Heart right ventricle (tissue), 16 donors: ENCODE measurements at regions not wholly inside any gene's neighbourhood (a gene's known extent, or its start where the extent isn't known, plus 50 kb on each side); places are given as distances from the start of the nearest gene placed in this dataset.

ENCODE experiments used
- ATAC-seq, 8 donors: fragments of 200-7000 bp; cut with Tn5 transposase; one replicate each; pipeline ENCODE4 v1.9.1; 2020; ENCODE audit warnings: mild to moderate bottlenecking in 8 of 8, moderate library complexity in 8 of 8, moderate number of reproducible peaks in 1 of 8
- DNase-seq, 2 donors: peaks; one replicate each; pipeline ENCODE4 v3.0.0-alpha.2; 2020
- H3K27ac ChIP-seq, 10 donors: fragments of 200-600 bp; sonication (generic) in 2 of 10; one replicate each; pipeline versions ENCODE4 v1.5.0 to v1.8.0; 2020 to 2022; ENCODE audit warnings: mild to moderate bottlenecking in 3 of 10
- H3K27me3 ChIP-seq, 7 donors: fragments of 200-600 bp; one replicate each; pipeline ENCODE4 v1.8.0; 2021 to 2022; ENCODE audit warnings: mild to moderate bottlenecking in 2 of 7
- H3K36me3 ChIP-seq, 9 donors: fragments of 200-600 bp; sonication (generic) in 1 of 9; one replicate each; pipeline versions ENCODE4 v1.5.0 to v1.8.0; 2020 to 2022; ENCODE audit warnings: mild to moderate bottlenecking in 2 of 9
- H3K4me1 ChIP-seq, 9 donors: fragments of 200-600 bp; sonication (generic) in 1 of 9; one replicate each; pipeline versions ENCODE4 v1.5.0 to v1.8.0; 2020 to 2022; ENCODE audit warnings: mild to moderate bottlenecking in 4 of 9
- H3K4me3 ChIP-seq, 10 donors: fragments of 200-600 bp; sonication (generic) in 2 of 10; one replicate each; pipeline versions ENCODE4 v1.5.0 to v1.8.0; 2020 to 2022; ENCODE audit warnings: mild to moderate bottlenecking in 7 of 10, moderate library complexity in 2 of 10
- H3K9me3 ChIP-seq, 11 donors: fragments of 200-600 bp in 10 of 11; sonication (generic) in 2 of 11; one replicate each; pipeline versions ENCODE4 v1.5.0 to v1.8.0; 2013 to 2022; ENCODE audit warnings: mild to moderate bottlenecking in 2 of 11, control low read depth in 1 of 11, moderate library complexity in 1 of 11
- WGBS, 2 donors: extraction: QIAGEN DNeasy Blood & Tissue Kit; methylation state at CpG; one replicate each; pipeline ENCODE4 v1.1.7; 2013; ENCODE audit warnings: inconsistent platforms in 1 of 2; 5-methylcytosine and 5-hydroxymethylcytosine counted together
- intact Hi-C, 10 donors: fragments of 100-400 bp; cut with DNase I; formaldehyde crosslinking; loops; one replicate each; pipeline versions ENCODE4 v1.11.1 to v1.14.2; 2022
- TF ChIP-seq, protein P1 (sequence below), 9 donors: fragments of 200-600 bp; sonication (generic) in 2 of 9; IDR thresholded peaks; one replicate each; pipeline versions ENCODE4 v1.5.0 to v1.8.0; 2021 to 2022; ENCODE audit warnings: antibody characterized with exemption in 9 of 9, mild to moderate bottlenecking in 5 of 9, moderate library complexity in 1 of 9
- donor health status: Arrhythmogenic right ventricular cardiomyopathy.
- donor health status: ischemic (EF 13 %, LVEDD 7.1; RV severe dilation, severe dysfunction).
- donor health status: healthy with polysubstance abuse.
- donor health status: DM: no; HTN: yes; CAD: no.
- donor health status: DM: no; HTN: no; CAD: no.
- donor health status: ischemic (EF 25% LVEDD 6.9; RV normal size, moderate dysfunction).
- donor health status: ischemic (EF 25% LVEDD 5.7; RV mildly dilated, moderate dysfunction).
- donor health status: healthy.
- donor health status: DM: yes; HTN: yes; CAD: no.
- donor health status: Ischemic cardiomyopathy.
- donor health status: ischemic (EF 35%, LVEDD 5.7; RV mildly dilated, moderate dysfunction).
- donor health status: nonischemic (EF 11% LVEDD 7.7; RV severe dilation, severe dysfunction).
- donor health status: DM: yes; HTN: yes; CAD: no.
- donor health status: PGD.
- donor health status: ischemic (EF 29% LVEDD 5.4; RV normal size, mild dysfunction).
- donor health status: nonischemic (EF 23%, LVEDD 6.1; RV moderate dilation, normal function).

DNA sequence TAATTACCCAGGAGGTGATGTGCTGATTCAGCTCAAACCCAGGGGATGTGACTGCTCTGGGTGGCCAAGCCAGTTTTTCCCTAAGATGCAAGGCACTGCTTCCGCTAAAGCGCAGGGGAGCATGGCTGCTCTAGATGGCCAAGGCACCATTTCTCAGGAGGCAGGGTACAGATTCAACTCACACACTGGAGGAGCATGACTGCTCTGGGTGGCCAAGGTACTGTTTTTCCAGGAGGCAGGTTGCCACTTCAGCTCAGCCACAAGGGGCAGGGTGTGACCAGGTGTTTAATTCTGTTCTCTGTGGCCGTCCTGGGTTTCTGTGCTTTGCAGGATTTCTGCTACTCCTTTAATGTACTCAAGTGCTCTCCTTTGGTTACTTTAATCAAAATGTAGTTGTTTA lies 659.3 kb upstream of the ARRDC4 start:
- intact Hi-C loops: no loop called here
- H3K4me3 ChIP-seq: no peak overlapping the region
- no peaks in the 10 kb centered on the region for H3K36me3 ChIP-seq
- H3K27ac ChIP-seq: no peak overlapping the region
- ATAC-seq: no peak
- no peaks in the 10 kb centered on the region for H3K27me3 ChIP-seq
- no peaks in the 10 kb centered on the region for H3K4me1 ChIP-seq
- TF ChIP-seq, protein P1, sequence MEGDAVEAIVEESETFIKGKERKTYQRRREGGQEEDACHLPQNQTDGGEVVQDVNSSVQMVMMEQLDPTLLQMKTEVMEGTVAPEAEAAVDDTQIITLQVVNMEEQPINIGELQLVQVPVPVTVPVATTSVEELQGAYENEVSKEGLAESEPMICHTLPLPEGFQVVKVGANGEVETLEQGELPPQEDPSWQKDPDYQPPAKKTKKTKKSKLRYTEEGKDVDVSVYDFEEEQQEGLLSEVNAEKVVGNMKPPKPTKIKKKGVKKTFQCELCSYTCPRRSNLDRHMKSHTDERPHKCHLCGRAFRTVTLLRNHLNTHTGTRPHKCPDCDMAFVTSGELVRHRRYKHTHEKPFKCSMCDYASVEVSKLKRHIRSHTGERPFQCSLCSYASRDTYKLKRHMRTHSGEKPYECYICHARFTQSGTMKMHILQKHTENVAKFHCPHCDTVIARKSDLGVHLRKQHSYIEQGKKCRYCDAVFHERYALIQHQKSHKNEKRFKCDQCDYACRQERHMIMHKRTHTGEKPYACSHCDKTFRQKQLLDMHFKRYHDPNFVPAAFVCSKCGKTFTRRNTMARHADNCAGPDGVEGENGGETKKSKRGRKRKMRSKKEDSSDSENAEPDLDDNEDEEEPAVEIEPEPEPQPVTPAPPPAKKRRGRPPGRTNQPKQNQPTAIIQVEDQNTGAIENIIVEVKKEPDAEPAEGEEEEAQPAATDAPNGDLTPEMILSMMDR (IDR thresholded peaks at IDR 0.05): no peak
- 92 to 95% methylated on average over 3 of the region's 3 CpGs for WGBS, 2 donors
- H3K9me3 ChIP-seq: peaks cover 0 to 23% (median 0%) of the 10 kb centered on the region in 11 donors
- DNase-seq: no peak

GRCh38 chr15:97316362-97316761 lies 644.1 kb upstream of the ARRDC4 start:
- no peaks in the 10 kb centered on the region for H3K4me1 ChIP-seq
- 41 to 46% methylated on average over 3 of the region's 3 CpGs for WGBS, 2 donors
- no peaks in the 10 kb centered on the region for H3K27me3 ChIP-seq
- ATAC-seq (no peak), DNase-seq (no peak)
- peaks cover 0 to 8% (median 0%) of the 10 kb centered on the region in 11 donors for H3K9me3 ChIP-seq
- H3K36me3 ChIP-seq: no peaks in the 10 kb centered on the region
- H3K4me3 ChIP-seq: no peak overlapping the region
- intact Hi-C loops: no loop called here
- H3K27ac ChIP-seq: no peak overlapping the region
- TF ChIP-seq, protein P1 (IDR thresholded peaks at IDR 0.05): no peak

- Histone ChIP-seq H3K36me3 (no peaks in the 10 kb centered on the region), H3K4me1 (no peaks in the 10 kb centered on the region), H3K9me3 (peaks cover 0 to 8% (median 0%) of the 10 kb centered on the region in 11 donors), H3K27me3 (no peaks in the 10 kb centered on the region), H3K27ac (no peak overlapping the region), H3K4me3 (no peak overlapping the region)
- TF ChIP-seq, protein P1 (IDR thresholded peaks at IDR 0.05): no peak
- ATAC-seq: no peak
- intact Hi-C loops: no loop called here
- 78 to 85% methylated on average over 3 of the region's 3 CpGs for WGBS, 2 donors
- no peak for DNase-seq
Observed at GRCh38 chr15:97317163-97317562, 643.3 kb upstream of the ARRDC4 start.

- no peak overlapping the region for H3K4me3 ChIP-seq
- intact Hi-C loops: no loop called here
- ATAC-seq (no peak), DNase-seq (no peak)
- TF ChIP-seq, protein P1 (IDR thresholded peaks at IDR 0.05): no peak
- peaks cover 0 to 8% (median 0%) of the 10 kb centered on the region in 11 donors for H3K9me3 ChIP-seq
- no peaks in the 10 kb centered on the region for H3K36me3 ChIP-seq
- no peaks in the 10 kb centered on the region for H3K4me1 ChIP-seq
- no peaks in the 10 kb centered on the region for H3K27me3 ChIP-seq
- H3K27ac ChIP-seq: no peak overlapping the region
- WGBS, 2 donors: 81 to 84% methylated on average over 5 of the region's 5 CpGs
Observed at GRCh38 chr15:97319291-97319690, 641.2 kb upstream of the ARRDC4 start.
